Neural progenitor cell (in vitro differentiated cells): ENCODE measurements at regions not wholly inside any gene's neighbourhood (a gene's known extent, or its start where the extent isn't known, plus 50 kb on each side); places are given as distances from the start of the nearest gene placed in this dataset.

Experiments
- DNase-seq: peaks from one replicate; pipeline ENCODE4 v3.0.0-alpha.2; 2016; ENCODE audit warnings: low spot score
- H2AFZ ChIP-seq: fragments of 200-600 bp; sonication (generic); replicated peaks from 2 replicates; pipeline ENCODE4 v1.6.1; 2016; ENCODE audit warnings: antibody characterized with exemption
- H3F3A ChIP-seq: fragments of 200-600 bp; sonication (generic); 2 replicates; pipeline ENCODE4 v1.6.1; 2016; ENCODE audit warnings: antibody characterized with exemption, low read depth
- H3K27ac ChIP-seq: fragments of 200-600 bp; sonication (generic); 2 replicates; pipeline ENCODE4 v1.5.1; 2016; ENCODE audit warnings: mild to moderate bottlenecking
- H3K27me3 ChIP-seq: fragments of 200-600 bp; sonication (generic); 2 replicates; pipeline ENCODE4 v1.6.1; 2016; ENCODE audit warnings: mild to moderate bottlenecking, moderate library complexity
- H3K36me3 ChIP-seq: fragments of 200-600 bp; sonication (generic); 2 replicates; pipeline ENCODE4 v1.5.1; 2016
- H3K4me1 ChIP-seq: fragments of 200-600 bp; sonication (generic); 2 replicates; pipeline ENCODE4 v1.6.1; 2016; ENCODE audit warnings: mixed run types
- H3K4me2 ChIP-seq: fragments of 200-600 bp; sonication (generic); 2 replicates; pipeline ENCODE4 v1.6.1; 2016
- H3K4me3 ChIP-seq: fragments of 200-600 bp; sonication (generic); 2 replicates; pipeline ENCODE4 v1.5.1; 2016
- H3K79me2 ChIP-seq: fragments of 200-600 bp; sonication (generic); 2 replicates; pipeline ENCODE4 v1.6.1; 2016; ENCODE audit warnings: low read depth
- H3K9ac ChIP-seq: fragments of 200-600 bp; sonication (generic); 2 replicates; pipeline ENCODE4 v1.6.1; 2016
- H3K9me3 ChIP-seq: fragments of 200-600 bp; sonication (generic); 2 replicates; pipeline ENCODE4 v1.5.1; 2016; ENCODE audit warnings: low read depth
- H4K20me1 ChIP-seq: fragments of 200-600 bp; sonication (generic); 2 replicates; pipeline ENCODE4 v1.6.1; 2016; ENCODE audit warnings: low read depth
- H3K27ac Mint-ChIP-seq: 3 replicates; pipeline ENCODE4 v1.8.0; 2021; ENCODE audit warnings: mixed read lengths
- H3K27me3 Mint-ChIP-seq: 2 replicates; pipeline ENCODE4 v1.8.0; 2022; ENCODE audit warnings: low read depth, mild to moderate bottlenecking, inconsistent platforms, moderate library complexity, mixed read lengths; ENCODE audit not compliant: insufficient read depth
- H3K36me3 Mint-ChIP-seq: 3 replicates; pipeline ENCODE4 v1.8.0; 2021; ENCODE audit warnings: mixed read lengths
- H3K4me1 Mint-ChIP-seq: 3 replicates; pipeline ENCODE4 v1.8.0; 2021; ENCODE audit warnings: mixed read lengths
- H3K4me3 Mint-ChIP-seq: 3 replicates; pipeline ENCODE4 v1.8.0; 2021; ENCODE audit warnings: mild to moderate bottlenecking, moderate library complexity, mixed read lengths
- H3K9me3 Mint-ChIP-seq: 3 replicates; pipeline ENCODE4 v1.8.0; 2020; ENCODE audit warnings: mixed read lengths
- EZH2 ChIP-seq: fragments of 200-600 bp; sonication (generic); IDR thresholded peaks from 2 replicates; pipeline ENCODE4 v1.6.1; 2017; ENCODE audit warnings: antibody characterized with exemption, mild to moderate bottlenecking, moderate library complexity
- EZH2phosphoT487 ChIP-seq: fragments of 200-600 bp; sonication (generic); IDR thresholded peaks from 2 replicates; pipeline ENCODE4 v1.6.1; 2017; ENCODE audit warnings: antibody characterized with exemption
- TF ChIP-seq, protein P1 (sequence below): fragments of 200-600 bp; sonication (generic); IDR thresholded peaks from 2 replicates; pipeline ENCODE4 v1.5.1; 2017; ENCODE audit warnings: antibody characterized with exemption, mild to moderate bottlenecking

DNA sequence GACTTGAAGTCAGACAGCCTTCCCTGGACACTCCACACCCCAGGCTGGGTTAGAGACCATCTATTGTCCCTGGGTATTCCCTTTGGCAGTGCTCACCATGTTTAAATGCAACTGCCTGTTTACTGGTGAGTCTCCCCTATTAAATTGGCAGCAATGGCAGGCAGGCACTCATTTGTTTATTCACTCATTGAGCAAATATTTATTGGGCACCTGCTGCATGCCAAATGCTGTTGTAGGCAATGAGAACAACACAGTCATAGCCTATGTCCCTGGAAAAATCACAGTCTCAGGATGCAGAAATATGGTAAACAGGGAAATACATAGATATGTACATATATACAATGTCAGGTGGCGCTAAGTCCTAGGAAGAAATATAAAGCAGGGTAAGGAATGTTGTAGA is 212.8 kb downstream of the SUDS3 start:
- Mint-ChIP-seq H3K4me1 (peaks cover 1% of the 10 kb centered on the region), H3K27me3 (peaks cover 8% of the 10 kb centered on the region), H3K9me3 (no peaks in the 10 kb centered on the region), H3K27ac (no peak overlapping the region), H3K4me3 (no peak overlapping the region), H3K36me3 (no peaks in the 10 kb centered on the region)
- DNase-seq: no peak
- Histone ChIP-seq H3K9me3 (no peaks in the 10 kb centered on the region), H3K36me3 (no peaks in the 10 kb centered on the region), H2AFZ (no peak overlapping the region), H3K9ac (no peak overlapping the region), H3K4me2 (no peak overlapping the region), H3K79me2 (no peaks in the 10 kb centered on the region), H3K4me3 (no peak overlapping the region), H4K20me1 (no peaks in the 10 kb centered on the region), H3K27ac (no peak overlapping the region), H3F3A (no peaks in the 10 kb centered on the region), H3K27me3 (no peaks in the 10 kb centered on the region), H3K4me1 (no peaks in the 10 kb centered on the region)
- TF ChIP-seq EZH2 (no peak), EZH2phosphoT487 (no peak)
- TF ChIP-seq, protein P1, sequence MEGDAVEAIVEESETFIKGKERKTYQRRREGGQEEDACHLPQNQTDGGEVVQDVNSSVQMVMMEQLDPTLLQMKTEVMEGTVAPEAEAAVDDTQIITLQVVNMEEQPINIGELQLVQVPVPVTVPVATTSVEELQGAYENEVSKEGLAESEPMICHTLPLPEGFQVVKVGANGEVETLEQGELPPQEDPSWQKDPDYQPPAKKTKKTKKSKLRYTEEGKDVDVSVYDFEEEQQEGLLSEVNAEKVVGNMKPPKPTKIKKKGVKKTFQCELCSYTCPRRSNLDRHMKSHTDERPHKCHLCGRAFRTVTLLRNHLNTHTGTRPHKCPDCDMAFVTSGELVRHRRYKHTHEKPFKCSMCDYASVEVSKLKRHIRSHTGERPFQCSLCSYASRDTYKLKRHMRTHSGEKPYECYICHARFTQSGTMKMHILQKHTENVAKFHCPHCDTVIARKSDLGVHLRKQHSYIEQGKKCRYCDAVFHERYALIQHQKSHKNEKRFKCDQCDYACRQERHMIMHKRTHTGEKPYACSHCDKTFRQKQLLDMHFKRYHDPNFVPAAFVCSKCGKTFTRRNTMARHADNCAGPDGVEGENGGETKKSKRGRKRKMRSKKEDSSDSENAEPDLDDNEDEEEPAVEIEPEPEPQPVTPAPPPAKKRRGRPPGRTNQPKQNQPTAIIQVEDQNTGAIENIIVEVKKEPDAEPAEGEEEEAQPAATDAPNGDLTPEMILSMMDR: no peak

DNA sequence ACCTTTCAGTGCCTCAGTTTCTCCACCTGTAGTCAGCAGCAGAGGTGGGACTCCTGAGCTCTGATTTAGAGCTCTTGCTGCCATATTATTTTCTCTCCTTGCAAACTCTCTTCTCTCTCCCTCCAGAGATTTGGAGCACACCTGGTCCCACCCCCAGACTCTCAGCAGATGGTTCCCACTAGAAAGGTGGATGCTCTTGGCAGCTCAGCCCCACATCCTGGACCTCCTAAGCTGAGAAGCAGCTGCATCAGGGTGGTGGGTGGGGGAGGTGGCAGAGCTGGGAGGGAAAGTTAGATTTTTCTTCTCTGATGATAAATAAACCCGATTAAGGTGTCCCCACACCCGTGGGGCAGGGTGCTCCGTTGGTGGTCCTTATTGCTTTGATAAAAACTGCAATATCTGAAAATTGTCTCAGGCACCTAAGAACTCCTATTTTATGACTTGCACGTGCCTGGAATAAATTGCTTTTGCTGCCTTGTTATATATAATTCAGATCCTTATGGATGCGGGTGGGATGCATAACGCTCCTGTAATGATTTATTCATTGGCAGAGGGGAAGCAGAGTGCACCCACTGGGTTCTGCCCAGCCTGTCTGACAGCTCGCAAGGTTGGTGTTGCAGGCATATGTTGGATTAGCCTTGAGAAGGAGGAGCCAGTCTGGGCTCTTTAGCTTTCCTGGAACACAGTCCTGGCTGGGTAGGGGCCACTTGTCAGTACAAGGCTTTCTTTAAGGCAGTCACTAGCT is 214.2 kb downstream of the SUDS3 start:
- H3K27me3 ChIP-seq: no peaks in the 10 kb centered on the region
- H4K20me1 ChIP-seq: no peaks in the 10 kb centered on the region
- H3K4me1 Mint-ChIP-seq: no peaks in the 10 kb centered on the region
- no peaks in the 10 kb centered on the region for H3K36me3 Mint-ChIP-seq
- no peak overlapping the region for H3K27ac ChIP-seq
- DNase-seq: no peak
- H3K27ac Mint-ChIP-seq: no peak overlapping the region
- no peaks in the 10 kb centered on the region for H3K36me3 ChIP-seq
- no peak overlapping the region for H3K4me3 ChIP-seq
- H2AFZ ChIP-seq: no peak overlapping the region
- no peaks in the 10 kb centered on the region for H3K4me1 ChIP-seq
- TF ChIP-seq EZH2phosphoT487 (no peak), EZH2 (no peak)
- TF ChIP-seq, protein P1: no peak
- H3K27me3 Mint-ChIP-seq: peaks cover 8% of the 10 kb centered on the region
- H3K79me2 ChIP-seq: no peaks in the 10 kb centered on the region
- no peak overlapping the region for H3K4me2 ChIP-seq
- H3K4me3 Mint-ChIP-seq: no peak overlapping the region
- H3K9me3 ChIP-seq: no peaks in the 10 kb centered on the region
- H3K9ac ChIP-seq: no peak overlapping the region
- no peaks in the 10 kb centered on the region for H3F3A ChIP-seq
- H3K9me3 Mint-ChIP-seq: no peaks in the 10 kb centered on the region

- no peaks in the 10 kb centered on the region for H3K9me3 ChIP-seq
- no peaks in the 10 kb centered on the region for H3F3A ChIP-seq
- no peaks in the 10 kb centered on the region for H3K36me3 ChIP-seq
- H3K79me2 ChIP-seq: no peaks in the 10 kb centered on the region
- Mint-ChIP-seq H3K4me3 (no peak overlapping the region), H3K4me1 (peaks cover 22% of the 10 kb centered on the region), H3K36me3 (no peaks in the 10 kb centered on the region), H3K27me3 (peaks cover 2% of the 10 kb centered on the region), H3K9me3 (peaks cover 6% of the 10 kb centered on the region), H3K27ac (peak overlapping the region; percentile 5)
- no peak for DNase-seq
- TF ChIP-seq, protein P1: no peak
- TF ChIP-seq EZH2phosphoT487: no peak
- TF ChIP-seq EZH2: no peak
- no peaks in the 10 kb centered on the region for H3K4me1 ChIP-seq
- H4K20me1 ChIP-seq: no peaks in the 10 kb centered on the region
- no peak overlapping the region for H3K9ac ChIP-seq
- no peak overlapping the region for H2AFZ ChIP-seq
- H3K27ac ChIP-seq: no peak overlapping the region
- H3K4me3 ChIP-seq: no peak overlapping the region
- H3K27me3 ChIP-seq: no peaks in the 10 kb centered on the region
- no peak overlapping the region for H3K4me2 ChIP-seq
Observed at GRCh38 chr12:118603610-118604361, 227.4 kb downstream of the SUDS3 start.
